ENCODE measurements at regions not wholly inside any gene's neighbourhood (a gene's known extent, or its start where the extent isn't known, plus 50 kb on each side); places are given as distances from the start of the nearest gene placed in this dataset.

DNA sequence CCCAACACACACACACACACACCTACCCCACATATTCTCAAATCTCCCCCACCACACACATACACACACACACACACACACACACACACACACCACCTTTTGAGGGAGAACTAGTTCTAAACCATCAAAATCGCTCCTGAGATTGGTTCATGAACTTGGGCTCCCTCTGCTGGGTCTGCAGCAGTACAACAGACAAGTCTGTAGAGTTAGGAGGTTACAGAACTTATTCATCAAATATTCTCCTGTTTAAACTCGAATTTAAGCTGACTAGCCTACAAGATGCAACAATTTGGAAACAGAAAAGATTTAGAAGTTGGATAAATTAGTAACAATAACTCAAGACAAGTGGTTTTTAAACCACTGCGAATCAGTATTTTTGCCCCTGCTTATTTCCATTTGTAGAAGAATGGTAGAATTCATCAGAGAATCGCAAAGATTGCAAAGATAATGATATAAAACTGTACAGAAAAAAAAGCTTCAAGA lies 136.4 kb upstream of the USP15 start:
- intact Hi-C loops (cut with micrococcal nuclease): no loop called here

DNA sequence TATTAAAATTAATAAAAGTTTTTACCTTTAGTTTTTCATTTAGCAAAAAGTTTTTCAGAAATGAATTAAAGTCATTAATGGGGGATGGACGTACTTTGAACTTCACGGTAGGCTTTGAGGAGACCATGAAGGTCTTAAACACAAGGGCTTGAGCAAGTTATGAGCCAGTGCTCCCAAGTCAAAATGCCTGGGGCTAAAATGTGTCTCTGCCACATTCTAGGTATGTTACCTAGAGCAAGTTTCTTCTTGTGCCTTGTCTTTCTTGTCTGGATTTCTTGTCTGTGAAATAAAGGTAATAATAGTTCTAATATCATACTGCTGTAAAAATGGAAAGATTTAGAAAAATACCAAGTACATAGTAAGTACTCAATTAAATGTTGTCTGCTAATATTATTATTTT lies 132.7 kb upstream of the USP15 start:
- Mint-ChIP-seq H3K36me3 (no peaks in the 10 kb centered on the region), H3K27ac (no peak overlapping the region), H3K4me1 (peaks cover 20% of the 10 kb centered on the region), H3K9me3 (no peaks in the 10 kb centered on the region), H3K4me3 (no peak overlapping the region), H3K27me3 (ENCODE audit: low read depth in 3 of 3) (peaks cover 0 to 2% (median 1%) of the 10 kb centered on the region in 3 donors)
- Histone ChIP-seq H3K27ac (ENCODE audit: low read depth in 1 of 2, low read length in 2 of 2) (no peak overlapping the region), H2AFZ (ENCODE audit: insufficient read depth, low read depth, low read length, poor library complexity, severe bottlenecking) (no peak overlapping the region), H3K9me3 (replicated peaks in 1 of 2; ENCODE audit: control insufficient read depth in 1 of 2, insufficient read depth in 1 of 2, low read length in 2 of 2) (no peaks in the 10 kb centered on the region), H3K27me3 (ENCODE audit: control insufficient read depth in 2 of 2, insufficient read depth in 2 of 2, low read length in 2 of 2) (no peaks in the 10 kb centered on the region), H4K20me1 (ENCODE audit: insufficient read depth, low read length) (no peaks in the 10 kb centered on the region), H3K36me3 (replicated peaks in 1 of 2; ENCODE audit: control insufficient read depth in 1 of 2, insufficient read depth in 2 of 2, low read length in 2 of 2) (no peaks in the 10 kb centered on the region), H3K9ac (ENCODE audit: insufficient read depth, low read length, poor library complexity, severe bottlenecking) (no peak overlapping the region), H3K4me2 (replicated peaks; ENCODE audit: extremely low read depth, low read length, poor library complexity, severe bottlenecking) (no peak overlapping the region), H3K4me3 (replicated peaks in 1 of 3; ENCODE audit: low read depth in 2 of 3, low read length in 3 of 3) (no peak overlapping the region), H3K4me1 (ENCODE audit: control insufficient read depth in 1 of 2, insufficient read depth in 2 of 2, low read length in 2 of 2) (peaks cover 8 to 9% of the 10 kb centered on the region in 2 donors), H3K79me2 (ENCODE audit: insufficient read depth, low read length) (no peaks in the 10 kb centered on the region)
- 100% methylated on average over 2 of the region's 2 CpGs for WGBS (ENCODE audit: insufficient coverage)
- intact Hi-C loops (cut with micrococcal nuclease): no loop called here
- DNase-seq: no peak
- TF ChIP-seq, protein P1, sequence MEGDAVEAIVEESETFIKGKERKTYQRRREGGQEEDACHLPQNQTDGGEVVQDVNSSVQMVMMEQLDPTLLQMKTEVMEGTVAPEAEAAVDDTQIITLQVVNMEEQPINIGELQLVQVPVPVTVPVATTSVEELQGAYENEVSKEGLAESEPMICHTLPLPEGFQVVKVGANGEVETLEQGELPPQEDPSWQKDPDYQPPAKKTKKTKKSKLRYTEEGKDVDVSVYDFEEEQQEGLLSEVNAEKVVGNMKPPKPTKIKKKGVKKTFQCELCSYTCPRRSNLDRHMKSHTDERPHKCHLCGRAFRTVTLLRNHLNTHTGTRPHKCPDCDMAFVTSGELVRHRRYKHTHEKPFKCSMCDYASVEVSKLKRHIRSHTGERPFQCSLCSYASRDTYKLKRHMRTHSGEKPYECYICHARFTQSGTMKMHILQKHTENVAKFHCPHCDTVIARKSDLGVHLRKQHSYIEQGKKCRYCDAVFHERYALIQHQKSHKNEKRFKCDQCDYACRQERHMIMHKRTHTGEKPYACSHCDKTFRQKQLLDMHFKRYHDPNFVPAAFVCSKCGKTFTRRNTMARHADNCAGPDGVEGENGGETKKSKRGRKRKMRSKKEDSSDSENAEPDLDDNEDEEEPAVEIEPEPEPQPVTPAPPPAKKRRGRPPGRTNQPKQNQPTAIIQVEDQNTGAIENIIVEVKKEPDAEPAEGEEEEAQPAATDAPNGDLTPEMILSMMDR (IDR thresholded peaks at IDR 0.05): no peak

More for the DNA sequence above, 136.4 kb upstream of the USP15 start:
- peaks cover 0 to 2% (median 1%) of the 10 kb centered on the region in 3 donors for H3K27me3 Mint-ChIP-seq (ENCODE audit: low read depth in 3 of 3)
- Histone ChIP-seq H3K4me2 (replicated peaks; ENCODE audit: extremely low read depth, low read length, poor library complexity, severe bottlenecking) (no peak overlapping the region), H3K9me3 (replicated peaks in 1 of 2; ENCODE audit: control insufficient read depth in 1 of 2, insufficient read depth in 1 of 2, low read length in 2 of 2) (no peaks in the 10 kb centered on the region), H3K4me1 (ENCODE audit: control insufficient read depth in 1 of 2, insufficient read depth in 2 of 2, low read length in 2 of 2) (no peaks in the 10 kb centered on the region), H3K27ac (ENCODE audit: low read depth in 1 of 2, low read length in 2 of 2) (no peak overlapping the region), H3K4me3 (replicated peaks in 1 of 3; ENCODE audit: low read depth in 2 of 3, low read length in 3 of 3) (no peak overlapping the region), H3K9ac (ENCODE audit: insufficient read depth, low read length, poor library complexity, severe bottlenecking) (no peak overlapping the region), H3K36me3 (replicated peaks in 1 of 2; ENCODE audit: control insufficient read depth in 1 of 2, insufficient read depth in 2 of 2, low read length in 2 of 2) (no peaks in the 10 kb centered on the region), H4K20me1 (ENCODE audit: insufficient read depth, low read length) (no peaks in the 10 kb centered on the region), H3K79me2 (ENCODE audit: insufficient read depth, low read length) (no peaks in the 10 kb centered on the region), H2AFZ (ENCODE audit: insufficient read depth, low read depth, low read length, poor library complexity, severe bottlenecking) (no peak overlapping the region), H3K27me3 (ENCODE audit: control insufficient read depth in 2 of 2, insufficient read depth in 2 of 2, low read length in 2 of 2) (no peaks in the 10 kb centered on the region)
- H3K4me3 Mint-ChIP-seq: no peak overlapping the region
- no CpG with 5 or more reads among the region's 4 CpGs for WGBS (ENCODE audit: insufficient coverage)
- peak; percentile 21 to 44 (median 44) for DNase-seq
- no peaks in the 10 kb centered on the region for H3K36me3 Mint-ChIP-seq
- H3K4me1 Mint-ChIP-seq: peaks cover 9% of the 10 kb centered on the region
- H3K9me3 Mint-ChIP-seq: no peaks in the 10 kb centered on the region
- TF ChIP-seq, protein P1 (IDR thresholded peaks at IDR 0.05): peak; percentile 62
- H3K27ac Mint-ChIP-seq: peak overlapping the region in 1 of 7 donors; percentile 3

Measured in CD14-positive monocyte (primary cell).